ENCODE measurements at regions not wholly inside any gene's neighbourhood (a gene's known extent, or its start where the extent isn't known, plus 50 kb on each side); places are given as distances from the start of the nearest gene placed in this dataset.

DNA sequence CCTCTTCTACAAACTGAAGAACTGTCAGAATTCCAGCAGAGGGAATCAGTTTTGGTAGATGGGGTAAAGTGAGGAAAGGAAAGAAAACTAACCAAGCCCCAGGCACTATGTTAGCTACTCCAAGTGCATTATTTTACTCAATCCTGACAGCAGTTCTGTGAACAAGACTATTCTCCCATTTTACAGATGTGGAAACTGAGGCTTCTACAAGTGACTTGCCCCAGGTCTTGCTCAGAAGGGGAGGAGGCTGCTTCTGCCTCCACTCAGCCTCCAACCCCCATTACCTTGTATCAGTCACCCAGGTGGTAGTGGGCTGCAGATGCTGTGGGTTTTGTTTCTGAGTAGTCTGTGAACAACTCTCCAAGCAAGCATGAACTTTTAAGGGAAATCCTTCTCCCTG lies 315.2 kb upstream of the MAF start:
- TF ChIP-seq TCF4 (CRISPR knock-in tag; IDR thresholded peaks at IDR 0.05; ENCODE audit: borderline replicate concordance), result no peak
- TF ChIP-seq ZNF70 (CRISPR knock-in tag; IDR thresholded peaks at IDR 0.05), result no peak
- TF ChIP-seq, protein P1, sequence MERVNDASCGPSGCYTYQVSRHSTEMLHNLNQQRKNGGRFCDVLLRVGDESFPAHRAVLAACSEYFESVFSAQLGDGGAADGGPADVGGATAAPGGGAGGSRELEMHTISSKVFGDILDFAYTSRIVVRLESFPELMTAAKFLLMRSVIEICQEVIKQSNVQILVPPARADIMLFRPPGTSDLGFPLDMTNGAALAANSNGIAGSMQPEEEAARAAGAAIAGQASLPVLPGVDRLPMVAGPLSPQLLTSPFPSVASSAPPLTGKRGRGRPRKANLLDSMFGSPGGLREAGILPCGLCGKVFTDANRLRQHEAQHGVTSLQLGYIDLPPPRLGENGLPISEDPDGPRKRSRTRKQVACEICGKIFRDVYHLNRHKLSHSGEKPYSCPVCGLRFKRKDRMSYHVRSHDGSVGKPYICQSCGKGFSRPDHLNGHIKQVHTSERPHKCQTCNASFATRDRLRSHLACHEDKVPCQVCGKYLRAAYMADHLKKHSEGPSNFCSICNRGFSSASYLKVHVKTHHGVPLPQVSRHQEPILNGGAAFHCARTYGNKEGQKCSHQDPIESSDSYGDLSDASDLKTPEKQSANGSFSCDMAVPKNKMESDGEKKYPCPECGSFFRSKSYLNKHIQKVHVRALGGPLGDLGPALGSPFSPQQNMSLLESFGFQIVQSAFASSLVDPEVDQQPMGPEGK (CRISPR knock-in tag; IDR thresholded peaks at IDR 0.05; ENCODE audit: borderline replicate concordance), result no peak
- TF ChIP-seq ESRRG (CRISPR knock-in tag; IDR thresholded peaks at IDR 0.05), result no peak
- TF ChIP-seq, protein P2, sequence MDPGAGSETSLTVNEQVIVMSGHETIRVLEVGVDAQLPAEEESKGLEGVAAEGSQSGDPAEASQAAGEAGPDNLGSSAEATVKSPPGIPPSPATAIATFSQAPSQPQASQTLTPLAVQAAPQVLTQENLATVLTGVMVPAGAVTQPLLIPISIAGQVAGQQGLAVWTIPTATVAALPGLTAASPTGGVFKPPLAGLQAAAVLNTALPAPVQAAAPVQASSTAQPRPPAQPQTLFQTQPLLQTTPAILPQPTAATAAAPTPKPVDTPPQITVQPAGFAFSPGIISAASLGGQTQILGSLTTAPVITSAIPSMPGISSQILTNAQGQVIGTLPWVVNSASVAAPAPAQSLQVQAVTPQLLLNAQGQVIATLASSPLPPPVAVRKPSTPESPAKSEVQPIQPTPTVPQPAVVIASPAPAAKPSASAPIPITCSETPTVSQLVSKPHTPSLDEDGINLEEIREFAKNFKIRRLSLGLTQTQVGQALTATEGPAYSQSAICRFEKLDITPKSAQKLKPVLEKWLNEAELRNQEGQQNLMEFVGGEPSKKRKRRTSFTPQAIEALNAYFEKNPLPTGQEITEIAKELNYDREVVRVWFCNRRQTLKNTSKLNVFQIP (CRISPR knock-in tag; IDR thresholded peaks at IDR 0.05; ENCODE audit: borderline replicate concordance, low read depth), result no peak
- no peak for TF ChIP-seq RARB (CRISPR knock-in tag; IDR thresholded peaks at IDR 0.05)
- TF ChIP-seq SNAI2 (CRISPR knock-in tag; IDR thresholded peaks at IDR 0.05), result no peak
- no peak for TF ChIP-seq ISL1 (CRISPR knock-in tag; IDR thresholded peaks at IDR 0.05)
- TF ChIP-seq, protein P3, sequence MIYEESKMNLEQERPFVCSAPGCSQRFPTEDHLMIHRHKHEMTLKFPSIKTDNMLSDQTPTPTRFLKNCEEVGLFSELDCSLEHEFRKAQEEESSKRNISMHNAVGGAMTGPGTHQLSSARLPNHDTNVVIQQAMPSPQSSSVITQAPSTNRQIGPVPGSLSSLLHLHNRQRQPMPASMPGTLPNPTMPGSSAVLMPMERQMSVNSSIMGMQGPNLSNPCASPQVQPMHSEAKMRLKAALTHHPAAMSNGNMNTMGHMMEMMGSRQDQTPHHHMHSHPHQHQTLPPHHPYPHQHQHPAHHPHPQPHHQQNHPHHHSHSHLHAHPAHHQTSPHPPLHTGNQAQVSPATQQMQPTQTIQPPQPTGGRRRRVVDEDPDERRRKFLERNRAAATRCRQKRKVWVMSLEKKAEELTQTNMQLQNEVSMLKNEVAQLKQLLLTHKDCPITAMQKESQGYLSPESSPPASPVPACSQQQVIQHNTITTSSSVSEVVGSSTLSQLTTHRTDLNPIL (CRISPR knock-in tag; IDR thresholded peaks at IDR 0.05; ENCODE audit: low read depth), result no peak
- no peak for ATAC-seq

DNA sequence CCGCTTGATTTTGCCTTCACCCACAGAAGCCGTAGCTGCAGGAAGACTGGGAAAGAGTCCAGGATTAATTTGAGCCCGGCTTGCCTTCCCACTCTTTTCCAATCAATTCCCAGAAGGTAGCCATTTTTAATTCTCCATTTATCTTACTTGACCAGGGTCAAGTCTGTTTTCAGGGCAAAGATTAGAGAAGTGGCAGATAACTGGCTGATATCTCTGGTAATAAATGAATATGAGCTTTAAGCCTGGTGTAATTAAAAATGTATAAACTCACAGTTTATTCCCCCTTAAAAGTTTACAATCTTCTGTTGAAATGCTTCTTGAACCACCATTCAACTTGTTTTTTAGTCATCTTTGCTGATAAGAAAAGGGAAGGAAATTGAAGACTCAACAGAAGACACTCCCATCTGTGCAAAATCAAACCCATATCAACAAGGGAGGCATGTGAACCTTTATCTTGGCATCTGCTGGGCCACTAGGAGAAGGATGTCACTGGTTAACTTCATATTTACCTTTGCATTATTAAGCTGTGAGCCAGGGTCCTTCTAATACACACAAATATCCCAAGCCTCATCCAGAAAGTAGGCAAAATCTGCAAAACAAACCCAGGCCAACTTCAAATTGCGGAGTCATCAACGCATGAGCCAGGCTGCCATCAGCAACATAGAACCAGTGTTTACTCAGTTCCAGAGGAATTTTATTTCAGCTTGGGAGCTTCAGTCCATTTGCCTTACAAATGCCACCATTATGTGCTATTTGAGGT lies 314.6 kb upstream of the MAF start:
- ATAC-seq, result no peak
- TF ChIP-seq, protein P3 (CRISPR knock-in tag; IDR thresholded peaks at IDR 0.05; ENCODE audit: low read depth), result no peak
- TF ChIP-seq GLIS3 (CRISPR knock-in tag; IDR thresholded peaks at IDR 0.05) (no peak), SNAI2 (CRISPR knock-in tag; IDR thresholded peaks at IDR 0.05) (no peak)
- TF ChIP-seq, protein P2 (CRISPR knock-in tag; IDR thresholded peaks at IDR 0.05; ENCODE audit: borderline replicate concordance, low read depth), result no peak
- TF ChIP-seq, protein P4, sequence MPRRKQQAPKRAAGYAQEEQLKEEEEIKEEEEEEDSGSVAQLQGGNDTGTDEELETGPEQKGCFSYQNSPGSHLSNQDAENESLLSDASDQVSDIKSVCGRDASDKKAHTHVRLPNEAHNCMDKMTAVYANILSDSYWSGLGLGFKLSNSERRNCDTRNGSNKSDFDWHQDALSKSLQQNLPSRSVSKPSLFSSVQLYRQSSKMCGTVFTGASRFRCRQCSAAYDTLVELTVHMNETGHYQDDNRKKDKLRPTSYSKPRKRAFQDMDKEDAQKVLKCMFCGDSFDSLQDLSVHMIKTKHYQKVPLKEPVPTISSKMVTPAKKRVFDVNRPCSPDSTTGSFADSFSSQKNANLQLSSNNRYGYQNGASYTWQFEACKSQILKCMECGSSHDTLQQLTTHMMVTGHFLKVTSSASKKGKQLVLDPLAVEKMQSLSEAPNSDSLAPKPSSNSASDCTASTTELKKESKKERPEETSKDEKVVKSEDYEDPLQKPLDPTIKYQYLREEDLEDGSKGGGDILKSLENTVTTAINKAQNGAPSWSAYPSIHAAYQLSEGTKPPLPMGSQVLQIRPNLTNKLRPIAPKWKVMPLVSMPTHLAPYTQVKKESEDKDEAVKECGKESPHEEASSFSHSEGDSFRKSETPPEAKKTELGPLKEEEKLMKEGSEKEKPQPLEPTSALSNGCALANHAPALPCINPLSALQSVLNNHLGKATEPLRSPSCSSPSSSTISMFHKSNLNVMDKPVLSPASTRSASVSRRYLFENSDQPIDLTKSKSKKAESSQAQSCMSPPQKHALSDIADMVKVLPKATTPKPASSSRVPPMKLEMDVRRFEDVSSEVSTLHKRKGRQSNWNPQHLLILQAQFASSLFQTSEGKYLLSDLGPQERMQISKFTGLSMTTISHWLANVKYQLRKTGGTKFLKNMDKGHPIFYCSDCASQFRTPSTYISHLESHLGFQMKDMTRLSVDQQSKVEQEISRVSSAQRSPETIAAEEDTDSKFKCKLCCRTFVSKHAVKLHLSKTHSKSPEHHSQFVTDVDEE (CRISPR knock-in tag; IDR thresholded peaks at IDR 0.05), result no peak
- TF ChIP-seq, protein P1 (CRISPR knock-in tag; IDR thresholded peaks at IDR 0.05; ENCODE audit: borderline replicate concordance), result no peak

DNA sequence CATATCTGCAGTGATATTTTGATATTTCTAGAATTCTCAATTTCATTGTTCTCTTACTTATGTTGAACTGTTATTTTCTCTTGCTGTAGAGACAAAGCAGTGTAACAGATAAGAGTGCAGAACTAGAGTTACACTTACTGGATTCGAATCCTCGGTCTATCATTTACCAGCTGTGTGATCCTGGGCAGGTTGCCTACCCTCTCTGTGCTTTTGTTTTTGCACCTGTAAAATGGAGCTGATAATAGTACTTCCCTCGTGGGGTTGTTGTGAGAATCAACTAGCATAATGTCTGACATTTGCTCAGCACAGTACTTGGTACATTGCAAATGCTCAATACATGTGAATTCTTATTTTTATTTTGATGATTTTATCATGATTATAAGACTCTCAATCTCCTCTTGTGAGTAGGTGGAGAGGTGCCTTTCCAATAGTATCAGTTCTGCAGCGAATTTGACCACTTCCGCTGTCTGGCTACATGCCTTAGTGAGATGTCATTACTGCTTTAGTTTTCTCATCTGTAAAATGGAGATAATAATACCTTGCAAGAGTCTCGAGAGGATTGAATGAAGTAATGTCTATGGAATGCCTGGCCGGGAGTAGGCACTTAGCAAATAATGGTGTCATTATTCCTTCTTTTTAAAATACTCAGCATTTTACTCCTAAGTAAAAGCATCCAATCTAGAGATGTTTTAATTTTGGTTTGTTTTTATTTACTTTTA lies 312.2 kb upstream of the MAF start:
- ATAC-seq, result no peak
- TF ChIP-seq ZNF8 (CRISPR knock-in tag; IDR thresholded peaks at IDR 0.05), result no peak
